ENCODE measurements at regions not wholly inside any gene's neighbourhood (a gene's known extent, or its start where the extent isn't known, plus 50 kb on each side); places are given as distances from the start of the nearest gene placed in this dataset.

GRCh38 chr2:10183146-10183675, 60.7 kb downstream of the RRM2 start:
- DNase-seq: no peak
- no peaks in the 10 kb centered on the region for H3K27me3 ChIP-seq (ENCODE audit: control insufficient read depth in 2 of 2, insufficient read depth in 2 of 2, low read length in 2 of 2)
- ATAC-seq: no peak
- intact Hi-C loops (cut with micrococcal nuclease): no loop called here
- Mint-ChIP-seq H3K4me3 (no peak overlapping the region), H3K36me3 (peaks cover 0 to 35% (median 0%) of the 10 kb centered on the region in 5 donors), H3K27me3 (no peaks in the 10 kb centered on the region), H3K9me3 (peaks cover 0 to 6% (median 3%) of the 10 kb centered on the region in 11 donors), H3K4me1 (peaks cover 0 to 2% (median 0%) of the 10 kb centered on the region in 7 donors), H3K27ac (no peak overlapping the region)
- ChIA-PET CTCF (no interaction called here), POLR2A (no interaction called here)
- no peaks in the 10 kb centered on the region for H3K9me3 ChIP-seq (ENCODE audit: control insufficient read depth in 2 of 3, low read length in 3 of 3)
- H3K36me3 ChIP-seq (ENCODE audit: control insufficient read depth in 2 of 3, insufficient read depth in 3 of 3, low read length in 3 of 3): no peaks in the 10 kb centered on the region
- H3K4me1 ChIP-seq (ENCODE audit: control insufficient read depth in 2 of 2, insufficient read depth in 2 of 2, low read length in 2 of 2): no peaks in the 10 kb centered on the region
- H3K4me3 ChIP-seq (ENCODE audit: low read length): no peak overlapping the region
- no peak overlapping the region for H3K27ac ChIP-seq (ENCODE audit: low read depth, low read length)

DNA sequence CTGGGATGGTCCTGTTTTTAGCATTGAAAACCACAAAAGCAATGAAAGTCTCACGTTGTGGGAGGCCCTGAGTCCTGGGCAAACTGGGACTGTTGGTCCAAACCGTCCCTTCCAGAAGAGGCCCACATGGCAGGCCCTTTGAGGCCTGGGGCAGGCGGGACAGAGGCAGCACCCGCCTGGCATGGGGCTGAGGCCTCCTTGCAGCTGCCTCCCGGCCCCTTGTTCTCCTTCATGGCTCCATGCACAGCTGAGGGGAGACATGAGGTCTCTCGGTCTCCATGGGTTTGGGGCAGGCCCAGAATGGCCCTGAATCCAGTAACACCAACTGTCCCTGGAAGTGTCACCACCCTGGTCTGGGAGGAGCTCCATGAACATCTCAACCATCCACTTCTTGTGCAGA, 61.9 kb downstream of the RRM2 start:
- CTCF ChIA-PET: no interaction called here
- no peaks in the 10 kb centered on the region for H3K36me3 ChIP-seq (ENCODE audit: control insufficient read depth in 2 of 3, insufficient read depth in 3 of 3, low read length in 3 of 3)
- no peaks in the 10 kb centered on the region for H3K9me3 ChIP-seq (ENCODE audit: control insufficient read depth in 2 of 3, low read length in 3 of 3)
- no peaks in the 10 kb centered on the region for H3K27me3 ChIP-seq (ENCODE audit: control insufficient read depth in 2 of 2, insufficient read depth in 2 of 2, low read length in 2 of 2)
- Mint-ChIP-seq H3K4me3 (no peak overlapping the region), H3K27ac (no peak overlapping the region), H3K36me3 (peaks cover 0 to 39% (median 0%) of the 10 kb centered on the region in 5 donors), H3K27me3 (no peaks in the 10 kb centered on the region), H3K4me1 (peaks cover 0 to 2% (median 0%) of the 10 kb centered on the region in 7 donors), H3K9me3 (peaks cover 0 to 6% (median 3%) of the 10 kb centered on the region in 11 donors)
- H3K4me1 ChIP-seq (ENCODE audit: control insufficient read depth in 2 of 2, insufficient read depth in 2 of 2, low read length in 2 of 2): no peaks in the 10 kb centered on the region
- intact Hi-C loops (cut with micrococcal nuclease): no loop called here
- ATAC-seq: no peak
- no peak overlapping the region for H3K27ac ChIP-seq (ENCODE audit: low read depth, low read length)
- no peak overlapping the region for H3K4me3 ChIP-seq (ENCODE audit: low read length)
- POLR2A ChIA-PET: no interaction called here
- no peak for DNase-seq

DNA sequence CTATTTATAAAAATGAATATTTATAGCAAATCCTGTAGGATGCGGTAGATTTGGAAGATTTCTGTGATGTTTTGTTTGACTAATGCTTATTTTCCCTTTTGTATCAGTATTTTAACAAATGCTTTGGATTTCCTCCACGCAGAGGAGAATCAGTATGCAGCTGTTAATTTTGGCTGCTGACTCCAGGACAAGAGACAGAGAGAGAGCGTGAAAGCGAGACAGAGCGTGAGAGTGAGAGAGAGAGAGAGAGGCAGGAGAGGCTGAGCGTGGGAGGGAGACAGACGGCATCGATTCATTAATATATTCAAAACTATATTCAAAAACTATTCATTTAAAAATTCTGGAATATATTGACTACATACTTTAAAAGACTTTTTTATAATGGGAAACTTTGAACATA, 62.5 kb downstream of the RRM2 start:
- H3K27ac Mint-ChIP-seq: peak overlapping the region in 1 of 9 donors; percentile 65
- no peak for DNase-seq
- CTCF ChIA-PET: no interaction called here

GRCh38 chr2:10185755-10186154, 63.2 kb downstream of the RRM2 start:
- CTCF ChIA-PET: no interaction called here
- H3K27ac ChIP-seq (ENCODE audit: low read depth, low read length): no peak overlapping the region
- no peaks in the 10 kb centered on the region for H3K4me1 ChIP-seq (ENCODE audit: control insufficient read depth in 2 of 2, insufficient read depth in 2 of 2, low read length in 2 of 2)
- Mint-ChIP-seq H3K36me3 (peaks cover 0 to 43% (median 0%) of the 10 kb centered on the region in 5 donors), H3K9me3 (peaks cover 0 to 18% (median 5%) of the 10 kb centered on the region in 11 donors), H3K4me3 (no peak overlapping the region), H3K27me3 (no peaks in the 10 kb centered on the region), H3K27ac (peak overlapping the region in 1 of 9 donors; percentile 8), H3K4me1 (peaks cover 0 to 7% (median 0%) of the 10 kb centered on the region in 7 donors)
- ATAC-seq (no peak), DNase-seq (no peak)
- no peaks in the 10 kb centered on the region for H3K27me3 ChIP-seq (ENCODE audit: control insufficient read depth in 2 of 2, insufficient read depth in 2 of 2, low read length in 2 of 2)
- no peaks in the 10 kb centered on the region for H3K9me3 ChIP-seq (ENCODE audit: control insufficient read depth in 2 of 3, low read length in 3 of 3)
- H3K36me3 ChIP-seq (ENCODE audit: control insufficient read depth in 2 of 3, insufficient read depth in 3 of 3, low read length in 3 of 3): no peaks in the 10 kb centered on the region
- POLR2A ChIA-PET: no interaction called here
- H3K4me3 ChIP-seq (ENCODE audit: low read length): no peak overlapping the region
- intact Hi-C loops (cut with micrococcal nuclease): no loop called here

More for the DNA sequence above, 62.5 kb downstream of the RRM2 start:
- Mint-ChIP-seq H3K9me3 (peaks cover 0 to 11% (median 4%) of the 10 kb centered on the region in 11 donors), H3K4me1 (peaks cover 0 to 7% (median 0%) of the 10 kb centered on the region in 7 donors), H3K4me3 (no peak overlapping the region), H3K27me3 (no peaks in the 10 kb centered on the region), H3K36me3 (peaks cover 0 to 41% (median 0%) of the 10 kb centered on the region in 5 donors)
- Histone ChIP-seq H3K9me3 (ENCODE audit: control insufficient read depth in 2 of 3, low read length in 3 of 3) (no peaks in the 10 kb centered on the region), H3K4me1 (ENCODE audit: control insufficient read depth in 2 of 2, insufficient read depth in 2 of 2, low read length in 2 of 2) (no peaks in the 10 kb centered on the region), H3K36me3 (ENCODE audit: control insufficient read depth in 2 of 3, insufficient read depth in 3 of 3, low read length in 3 of 3) (no peaks in the 10 kb centered on the region), H3K27me3 (ENCODE audit: control insufficient read depth in 2 of 2, insufficient read depth in 2 of 2, low read length in 2 of 2) (no peaks in the 10 kb centered on the region), H3K4me3 (ENCODE audit: low read length) (no peak overlapping the region), H3K27ac (ENCODE audit: low read depth, low read length) (no peak overlapping the region)
- intact Hi-C loops (cut with micrococcal nuclease): no loop called here
- ATAC-seq: no peak
- POLR2A ChIA-PET: no interaction called here

DNA sequence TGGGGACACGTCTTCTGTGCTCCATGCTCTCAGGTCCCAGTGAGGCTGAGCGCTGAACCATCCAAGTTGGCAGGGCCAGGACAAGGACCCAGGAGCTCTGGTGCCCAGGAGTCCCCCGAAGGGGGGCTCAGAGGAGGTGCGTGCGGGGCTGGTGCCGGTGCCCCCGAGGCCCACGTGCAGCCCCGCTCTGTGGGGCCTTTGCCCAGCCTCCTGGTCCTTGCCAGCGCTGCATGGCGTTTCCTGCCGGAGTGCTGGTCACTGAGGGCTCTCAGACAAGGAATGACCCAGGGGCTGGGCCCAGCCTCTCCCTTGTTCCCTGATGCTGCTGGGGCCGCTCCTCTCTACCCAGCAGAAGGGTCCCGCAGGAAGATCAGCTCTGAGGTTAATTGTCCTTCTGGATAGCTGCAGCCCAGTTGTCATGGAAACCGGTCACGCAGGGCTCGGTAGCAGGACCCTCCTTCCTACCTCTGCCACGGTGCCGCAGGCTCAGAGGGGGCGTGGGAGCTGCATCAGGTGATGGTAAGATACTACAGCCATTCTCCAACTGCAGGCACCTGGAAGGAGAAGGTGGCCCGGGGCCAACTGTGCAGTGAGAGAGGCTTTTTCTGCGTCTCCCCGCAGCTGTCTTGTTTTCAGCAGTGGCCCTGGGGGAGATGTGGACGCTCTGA, 64.5 kb downstream of the RRM2 start:
- H3K4me3 Mint-ChIP-seq: no peak overlapping the region
- POLR2A ChIA-PET: no interaction called here
- Histone ChIP-seq H3K4me3 (ENCODE audit: low read length) (no peak overlapping the region), H3K9me3 (ENCODE audit: control insufficient read depth in 2 of 3, low read length in 3 of 3) (no peaks in the 10 kb centered on the region), H3K36me3 (ENCODE audit: control insufficient read depth in 2 of 3, insufficient read depth in 3 of 3, low read length in 3 of 3) (no peaks in the 10 kb centered on the region), H3K27ac (ENCODE audit: low read depth, low read length) (no peak overlapping the region), H3K4me1 (ENCODE audit: control insufficient read depth in 2 of 2, insufficient read depth in 2 of 2, low read length in 2 of 2) (no peaks in the 10 kb centered on the region), H3K27me3 (ENCODE audit: control insufficient read depth in 2 of 2, insufficient read depth in 2 of 2, low read length in 2 of 2) (no peaks in the 10 kb centered on the region)
- H3K9me3 Mint-ChIP-seq: peaks cover 0 to 12% (median 0%) of the 10 kb centered on the region in 11 donors
- intact Hi-C loops (cut with micrococcal nuclease): no loop called here
- H3K27me3 Mint-ChIP-seq: no peaks in the 10 kb centered on the region
- ATAC-seq (no peak), DNase-seq (no peak)
- no peak overlapping the region for H3K27ac Mint-ChIP-seq
- peaks cover 0 to 34% (median 0%) of the 10 kb centered on the region in 5 donors for H3K36me3 Mint-ChIP-seq
- CTCF ChIA-PET: no interaction called here
- peaks cover 0 to 7% (median 0%) of the 10 kb centered on the region in 7 donors for H3K4me1 Mint-ChIP-seq

DNA sequence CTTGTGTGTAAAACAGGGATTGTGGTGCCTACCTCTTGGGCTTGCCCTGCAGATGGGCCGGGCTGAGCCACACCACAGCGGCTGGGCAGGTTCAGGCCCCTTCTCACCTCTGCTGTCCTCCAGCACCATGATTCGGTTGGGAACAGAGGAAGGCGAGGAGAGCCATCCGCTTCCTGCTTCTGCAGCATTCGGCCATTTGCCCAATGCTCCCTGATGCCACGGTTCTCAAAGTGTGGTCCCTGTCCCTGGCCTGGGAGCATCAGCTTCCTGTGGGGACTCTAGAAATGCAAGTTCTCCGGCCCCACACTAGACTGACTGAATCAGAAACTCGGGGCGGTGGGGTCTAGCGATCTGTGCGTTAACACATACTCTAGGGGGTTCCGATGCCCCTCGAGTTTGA, 65.1 kb downstream of the RRM2 start:
- Histone ChIP-seq H3K27ac (ENCODE audit: low read depth, low read length) (no peak overlapping the region), H3K36me3 (ENCODE audit: control insufficient read depth in 2 of 3, insufficient read depth in 3 of 3, low read length in 3 of 3) (no peaks in the 10 kb centered on the region), H3K9me3 (ENCODE audit: control insufficient read depth in 2 of 3, low read length in 3 of 3) (no peaks in the 10 kb centered on the region), H3K4me1 (ENCODE audit: control insufficient read depth in 2 of 2, insufficient read depth in 2 of 2, low read length in 2 of 2) (no peaks in the 10 kb centered on the region), H3K4me3 (ENCODE audit: low read length) (no peak overlapping the region), H3K27me3 (ENCODE audit: control insufficient read depth in 2 of 2, insufficient read depth in 2 of 2, low read length in 2 of 2) (no peaks in the 10 kb centered on the region)
- Mint-ChIP-seq H3K27ac (no peak overlapping the region), H3K27me3 (no peaks in the 10 kb centered on the region), H3K4me3 (no peak overlapping the region), H3K36me3 (peaks cover 0 to 32% (median 0%) of the 10 kb centered on the region in 5 donors), H3K4me1 (peaks cover 0 to 7% (median 0%) of the 10 kb centered on the region in 7 donors), H3K9me3 (peaks cover 0 to 12% (median 0%) of the 10 kb centered on the region in 11 donors)
- ChIA-PET CTCF (no interaction called here), POLR2A (no interaction called here)
- ATAC-seq (no peak), DNase-seq (no peak)
- intact Hi-C loops (cut with micrococcal nuclease): no loop called here

DNA sequence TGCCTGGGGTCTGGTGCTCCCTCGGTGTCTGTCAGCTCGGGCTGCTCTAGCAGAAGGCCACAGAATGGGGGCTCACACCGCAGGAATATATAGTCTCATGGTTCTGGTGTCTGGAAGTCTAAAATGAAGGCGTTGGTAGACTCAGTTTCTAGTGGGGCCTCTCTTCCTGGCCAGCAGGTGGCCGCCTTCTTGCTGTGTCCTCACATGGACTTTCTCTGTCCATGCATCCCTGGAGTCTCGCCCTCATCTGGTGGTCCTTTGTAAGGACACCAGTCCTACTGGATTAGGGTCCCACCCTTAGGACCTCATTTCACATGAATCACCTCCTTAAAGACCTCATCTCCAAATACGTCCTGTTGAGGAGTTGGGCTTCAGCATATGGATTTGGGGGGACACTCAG, 65.7 kb downstream of the RRM2 start:
- H3K27me3 ChIP-seq (ENCODE audit: control insufficient read depth in 2 of 2, insufficient read depth in 2 of 2, low read length in 2 of 2): no peaks in the 10 kb centered on the region
- Mint-ChIP-seq H3K4me3 (no peak overlapping the region), H3K9me3 (peaks cover 0 to 12% (median 0%) of the 10 kb centered on the region in 11 donors), H3K4me1 (peaks cover 0 to 7% (median 0%) of the 10 kb centered on the region in 7 donors), H3K36me3 (peaks cover 0 to 32% (median 0%) of the 10 kb centered on the region in 5 donors), H3K27me3 (no peaks in the 10 kb centered on the region), H3K27ac (no peak overlapping the region)
- no peaks in the 10 kb centered on the region for H3K9me3 ChIP-seq (ENCODE audit: control insufficient read depth in 2 of 3, low read length in 3 of 3)
- ChIA-PET CTCF (no interaction called here), POLR2A (interaction anchor here (0.5 kb wide), 1 partner anchor 304 kb away, joined by 3 read pairs; no protein-coding TSS in a partner anchor)
- H3K36me3 ChIP-seq (ENCODE audit: control insufficient read depth in 2 of 3, insufficient read depth in 3 of 3, low read length in 3 of 3): no peaks in the 10 kb centered on the region
- DNase-seq: no peak
- no peak overlapping the region for H3K27ac ChIP-seq (ENCODE audit: low read depth, low read length)
- H3K4me3 ChIP-seq (ENCODE audit: low read length): no peak overlapping the region
- H3K4me1 ChIP-seq (ENCODE audit: control insufficient read depth in 2 of 2, insufficient read depth in 2 of 2, low read length in 2 of 2): no peaks in the 10 kb centered on the region
- no peak for ATAC-seq
- intact Hi-C loops (cut with micrococcal nuclease): no loop called here

Data from naive thymus-derived CD4-positive, alpha-beta T cell (primary cell).